Brain microvascular endothelial cell (primary cell): ENCODE measurements at regions not wholly inside any gene's neighbourhood (a gene's known extent, or its start where the extent isn't known, plus 50 kb on each side); places are given as distances from the start of the nearest gene placed in this dataset.

Source experiments
- DNase-seq: peaks from one replicate; pipeline ENCODE4 v3.0.0-alpha.2; 2020
- H3K27ac ChIP-seq: fragments of 250-450 bp; sonication (Bioruptor Pico); 2 replicates; pipeline ENCODE4 v1.5.1; 2020; ENCODE audit warnings: mild to moderate bottlenecking, moderate library complexity
- H3K27me3 ChIP-seq: fragments of 250-450 bp; sonication (Bioruptor Pico); replicated peaks from 2 replicates; pipeline ENCODE4 v1.5.1; 2020; ENCODE audit warnings: mild to moderate bottlenecking
- H3K36me3 ChIP-seq: fragments of 250-450 bp; sonication (Bioruptor Pico); replicated peaks from 2 replicates; pipeline ENCODE4 v1.5.1; 2020; ENCODE audit warnings: mild to moderate bottlenecking
- H3K4me3 ChIP-seq: 2 replicates; pipeline ENCODE4 v1.5.1; 2011; ENCODE audit warnings: low read depth, mild to moderate bottlenecking, control low read depth, low read length, moderate library complexity
- CTCF ChIP-seq: IDR thresholded peaks from 2 replicates; pipeline ENCODE4 v1.5.1; 2011; ENCODE audit warnings: low read depth, mild to moderate bottlenecking, moderate library complexity, low read length, control low read depth, inconsistent platforms; ENCODE audit errors: missing control alignments
- in situ Hi-C: cut with HindIII; loops from 2 replicates; pipeline ENCODE4 v1.10.0; 2017; ENCODE audit warnings: low sequenced_read_pairs, low pct_ligation_motif_present

- in situ Hi-C loops: no loop called here
Observed at GRCh38 chr4:19752599-19752998, 499.1 kb upstream of the SLIT2 start.

GRCh38 chr4:19748519-19749479 is 502.9 kb upstream of the SLIT2 start:
- in situ Hi-C loops: no loop called here
- Histone ChIP-seq H3K36me3 (no peaks in the 10 kb centered on the region), H3K27me3 (no peaks in the 10 kb centered on the region), H3K27ac (peak overlapping the region; percentile 48), H3K4me3 (no peak overlapping the region)
- TF ChIP-seq CTCF: no peak
- DNase-seq: peak; percentile 64

More at GRCh38 chr4:19752599-19752998, 499.1 kb upstream of the SLIT2 start:
- no peaks in the 10 kb centered on the region for H3K36me3 ChIP-seq
- no peaks in the 10 kb centered on the region for H3K27me3 ChIP-seq
- DNase-seq: no peak
- no peak overlapping the region for H3K4me3 ChIP-seq
- no peak overlapping the region for H3K27ac ChIP-seq
- TF ChIP-seq CTCF: no peak

GRCh38 chr4:19746377-19746776 is 505.3 kb upstream of the SLIT2 start:
- in situ Hi-C loops: no loop called here

GRCh38 chr4:19743115-19743638 is 508.5 kb upstream of the SLIT2 start:
- H3K36me3 ChIP-seq: no peaks in the 10 kb centered on the region
- TF ChIP-seq CTCF: no peak

More at GRCh38 chr4:19746377-19746776, 505.3 kb upstream of the SLIT2 start:
- no peaks in the 10 kb centered on the region for H3K27me3 ChIP-seq
- no peak overlapping the region for H3K27ac ChIP-seq
- no peak for DNase-seq
- no peak for TF ChIP-seq CTCF
- no peak overlapping the region for H3K4me3 ChIP-seq
- no peaks in the 10 kb centered on the region for H3K36me3 ChIP-seq

GRCh38 chr4:19739101-19739651 is 512.5 kb upstream of the SLIT2 start:
- in situ Hi-C loops: no loop called here
- peak overlapping the region; percentile 87 for H3K27ac ChIP-seq
- no peaks in the 10 kb centered on the region for H3K27me3 ChIP-seq
- H3K36me3 ChIP-seq: no peaks in the 10 kb centered on the region
- TF ChIP-seq CTCF: no peak
- H3K4me3 ChIP-seq: peak overlapping the region; percentile 30
- peak; percentile 95 for DNase-seq

More at GRCh38 chr4:19743115-19743638, 508.5 kb upstream of the SLIT2 start:
- no peak overlapping the region for H3K27ac ChIP-seq
- H3K4me3 ChIP-seq: no peak overlapping the region
- H3K27me3 ChIP-seq: no peaks in the 10 kb centered on the region
- no peak for DNase-seq
- in situ Hi-C loops: no loop called here
